Peyer's patch (tissue), 4 donors: ENCODE measurements at regions not wholly inside any gene's neighbourhood (a gene's known extent, or its start where the extent isn't known, plus 50 kb on each side); places are given as distances from the start of the nearest gene placed in this dataset.
"Not testable (repeated sequence)": the region's sequence is repeated elsewhere in the genome, so short reads cannot be mapped to it uniquely, and the experiment has no call there.

Source experiments
- DNase-seq, 3 donors: peaks; one replicate each; pipeline ENCODE4 v3.0.0-alpha.2; 2017 to 2019
- H3K27ac ChIP-seq, 4 donors: fragments of 200-600 bp; sonication (generic); one replicate each; pipeline ENCODE4 v1.5.1; 2016 to 2019
- H3K27me3 ChIP-seq, 2 donors: fragments of 200-600 bp; sonication (generic); one replicate each; pipeline ENCODE4 v1.5.1; 2019
- H3K36me3 ChIP-seq, 3 donors: fragments of 200-600 bp; sonication (generic); one replicate each; pipeline ENCODE4 v1.5.1; 2016 to 2019
- H3K4me1 ChIP-seq, 4 donors: fragments of 200-600 bp; sonication (generic); one replicate each; pipeline ENCODE4 v1.5.1; 2016 to 2019
- H3K4me3 ChIP-seq, 4 donors: fragments of 200-600 bp; sonication (generic); 1 replicate in 3 of 4; 2 replicates in 1 of 4; pipeline ENCODE4 v1.5.1; 2016 to 2019; ENCODE audit warnings: mild to moderate bottlenecking in 1 of 4
- H3K9me3 ChIP-seq, 4 donors: fragments of 200-600 bp; sonication (generic); one replicate each; pipeline ENCODE4 v1.5.1; 2016 to 2019; ENCODE audit warnings: mild to moderate bottlenecking in 1 of 4
- CTCF ChIP-seq, 6 experiments: fragments of 450-650 bp in 4 of 6; fragments of 200-600 bp in 2 of 6; sonication (generic) in 1 of 6; IDR thresholded peaks; one replicate each; pipeline ENCODE4 v1.5.1; 2017 to 2019; ENCODE audit warnings: antibody characterized with exemption in 6 of 6, mild to moderate bottlenecking in 3 of 6, moderate library complexity in 1 of 6
- POLR2A ChIP-seq, 2 donors: fragments of 450-650 bp; IDR thresholded peaks; one replicate each; pipeline ENCODE4 v1.5.1; 2017; ENCODE audit warnings: antibody characterized with exemption in 2 of 2, mild to moderate bottlenecking in 2 of 2, moderate library complexity in 2 of 2

GRCh38 chr5:2352101-2352861 is 399.2 kb downstream of the IRX2 start:
- no peak overlapping the region for H3K4me3 ChIP-seq
- H3K9me3 ChIP-seq, result peaks cover 0 to 3% (median 0%) of the 10 kb centered on the region in 4 donors
- DNase-seq, result no peak
- no peaks in the 10 kb centered on the region for H3K36me3 ChIP-seq
- H3K4me1 ChIP-seq, result no peaks in the 10 kb centered on the region
- TF ChIP-seq CTCF (IDR thresholded peaks at IDR 0.05), result no peak
- no peak for TF ChIP-seq POLR2A (IDR thresholded peaks at IDR 0.05)
- no peak overlapping the region for H3K27ac ChIP-seq
- no peaks in the 10 kb centered on the region for H3K27me3 ChIP-seq

GRCh38 chr5:2349768-2350167 is 401.7 kb downstream of the IRX2 start:
- not testable (repeated sequence) for DNase-seq, H3K27me3 ChIP-seq, H3K4me3 ChIP-seq, H3K27ac ChIP-seq, H3K4me1 ChIP-seq, H3K36me3 ChIP-seq, H3K9me3 ChIP-seq

- Histone ChIP-seq H3K27me3 (no peaks in the 10 kb centered on the region), H3K4me3 (no peak overlapping the region), H3K9me3 (no peaks in the 10 kb centered on the region), H3K27ac (no peak overlapping the region), H3K4me1 (no peaks in the 10 kb centered on the region), H3K36me3 (no peaks in the 10 kb centered on the region)
- DNase-seq, result no peak
- no peak for TF ChIP-seq CTCF (IDR thresholded peaks at IDR 0.05)
- TF ChIP-seq POLR2A (IDR thresholded peaks at IDR 0.05), result no peak
These were observed 412.8 kb downstream of the IRX2 start for GRCh38 chr5:2338686-2339085.

- H3K27ac ChIP-seq, result no peak overlapping the region
- DNase-seq, result no peak
- peaks cover 0 to under 1% (median 0%) of the 10 kb centered on the region in 4 donors for H3K9me3 ChIP-seq
- no peaks in the 10 kb centered on the region for H3K36me3 ChIP-seq
- no peaks in the 10 kb centered on the region for H3K4me1 ChIP-seq
- H3K4me3 ChIP-seq, result no peak overlapping the region
- no peaks in the 10 kb centered on the region for H3K27me3 ChIP-seq
- TF ChIP-seq POLR2A (IDR thresholded peaks at IDR 0.05) (no peak), CTCF (IDR thresholded peaks at IDR 0.05) (no peak)
These were observed 415.6 kb downstream of the IRX2 start for GRCh38 chr5:2335733-2336515.

GRCh38 chr5:2335125-2335732 is 416.2 kb downstream of the IRX2 start:
- Histone ChIP-seq H3K36me3 (no peaks in the 10 kb centered on the region), H3K27ac (no peak overlapping the region), H3K27me3 (no peaks in the 10 kb centered on the region), H3K4me1 (no peaks in the 10 kb centered on the region), H3K9me3 (peaks cover 0 to 2% (median 0%) of the 10 kb centered on the region in 4 donors), H3K4me3 (no peak overlapping the region)
- no peak for DNase-seq
- no peak for TF ChIP-seq POLR2A (IDR thresholded peaks at IDR 0.05)

GRCh38 chr5:2334719-2335118 is 416.8 kb downstream of the IRX2 start:
- no peak for TF ChIP-seq CTCF (IDR thresholded peaks at IDR 0.05)
- TF ChIP-seq POLR2A (IDR thresholded peaks at IDR 0.05), result no peak
- H3K27ac ChIP-seq, result no peak overlapping the region
- H3K27me3 ChIP-seq, result no peaks in the 10 kb centered on the region
- H3K9me3 ChIP-seq, result peaks cover 0 to 2% (median 0%) of the 10 kb centered on the region in 4 donors
- H3K36me3 ChIP-seq, result no peaks in the 10 kb centered on the region
- no peaks in the 10 kb centered on the region for H3K4me1 ChIP-seq
- no peak overlapping the region for H3K4me3 ChIP-seq
- no peak for DNase-seq
